CD4-positive, alpha-beta memory T cell (primary cell): ENCODE measurements at regions not wholly inside any gene's neighbourhood (a gene's known extent, or its start where the extent isn't known, plus 50 kb on each side); places are given as distances from the start of the nearest gene placed in this dataset.

Experiments
- CTCF ChIA-PET: fragments of 350-600 bp; sonication (Branson Sonifier 250); formaldehyde crosslinking; loops from one replicate; lab custom pipeline; 2021; ENCODE audit warnings: inconsistent platforms; ENCODE audit not compliant: partially characterized antibody; lab: Charles Lee
- POLR2A ChIA-PET: fragments of 350-600 bp; sonication (Branson Sonifier 250); formaldehyde crosslinking; loops from one replicate; lab custom pipeline; 2021; ENCODE audit not compliant: partially characterized antibody; lab: Charles Lee
- DNase-seq, 5 donors: peaks; one replicate each; pipeline versions ENCODE4 v3.0.0 to v3.0.0-alpha.2; 2020 to 2022; ENCODE audit warnings: mixed read lengths in 1 of 5
- H3K27ac ChIP-seq: one replicate; pipeline ENCODE4 v1.7.0; 2013; ENCODE audit warnings: low read depth, low read length
- H3K27me3 ChIP-seq: 2 replicates; pipeline ENCODE4 v1.7.0; 2013; ENCODE audit warnings: mild to moderate bottlenecking, low read length, moderate library complexity; ENCODE audit not compliant: insufficient read depth
- H3K36me3 ChIP-seq: 2 replicates; pipeline ENCODE4 v1.7.0; 2013; ENCODE audit warnings: mild to moderate bottlenecking, low read length, moderate library complexity; ENCODE audit not compliant: insufficient read depth
- H3K4me1 ChIP-seq: 2 replicates; pipeline ENCODE4 v1.7.0; 2013; ENCODE audit warnings: mild to moderate bottlenecking, low read length, moderate library complexity; ENCODE audit not compliant: insufficient read depth
- H3K4me3 ChIP-seq, 2 donors: one replicate each; pipeline ENCODE4 v1.7.0; 2013; ENCODE audit warnings: low read length in 2 of 2, mild to moderate bottlenecking in 1 of 2
- H3K9me3 ChIP-seq, 2 donors: one replicate each; pipeline ENCODE4 v1.7.0; 2013; ENCODE audit warnings: low read length in 2 of 2, control low read depth in 1 of 2; ENCODE audit not compliant: control insufficient read depth in 1 of 2
- H3K27ac Mint-ChIP-seq, 7 donors: one replicate each; pipeline ENCODE4 v1.8.0; 2020 to 2021; ENCODE audit warnings: mixed read lengths in 7 of 7, mild to moderate bottlenecking in 6 of 7, inconsistent platforms in 3 of 7, moderate library complexity in 3 of 7
- H3K27me3 Mint-ChIP-seq, 2 donors: one replicate each; pipeline ENCODE4 v1.8.0; 2020 to 2021; ENCODE audit warnings: mixed read lengths in 2 of 2
- H3K36me3 Mint-ChIP-seq, 2 donors: one replicate each; pipeline ENCODE4 v1.8.0; 2020 to 2021; ENCODE audit warnings: mixed read lengths in 2 of 2, inconsistent platforms in 1 of 2, mild to moderate bottlenecking in 1 of 2
- H3K4me1 Mint-ChIP-seq, 4 donors: one replicate each; pipeline ENCODE4 v1.8.0; 2020 to 2021; ENCODE audit warnings: mixed read lengths in 4 of 4, mild to moderate bottlenecking in 1 of 4
- H3K4me3 Mint-ChIP-seq, 8 donors: one replicate each; pipeline ENCODE4 v1.8.0; 2020 to 2021; ENCODE audit warnings: mixed read lengths in 8 of 8, mild to moderate bottlenecking in 7 of 8, moderate library complexity in 6 of 8, inconsistent platforms in 3 of 8
- H3K9me3 Mint-ChIP-seq, 8 donors: one replicate each; pipeline ENCODE4 v1.8.0; 2020 to 2021; ENCODE audit warnings: mixed read lengths in 8 of 8, mild to moderate bottlenecking in 5 of 8, inconsistent platforms in 3 of 8, moderate library complexity in 1 of 8
- intact Hi-C: fragments of 100-400 bp; cut with micrococcal nuclease; formaldehyde crosslinking; loops from one replicate; pipeline ENCODE4 v1.15.1; 2023

DNA sequence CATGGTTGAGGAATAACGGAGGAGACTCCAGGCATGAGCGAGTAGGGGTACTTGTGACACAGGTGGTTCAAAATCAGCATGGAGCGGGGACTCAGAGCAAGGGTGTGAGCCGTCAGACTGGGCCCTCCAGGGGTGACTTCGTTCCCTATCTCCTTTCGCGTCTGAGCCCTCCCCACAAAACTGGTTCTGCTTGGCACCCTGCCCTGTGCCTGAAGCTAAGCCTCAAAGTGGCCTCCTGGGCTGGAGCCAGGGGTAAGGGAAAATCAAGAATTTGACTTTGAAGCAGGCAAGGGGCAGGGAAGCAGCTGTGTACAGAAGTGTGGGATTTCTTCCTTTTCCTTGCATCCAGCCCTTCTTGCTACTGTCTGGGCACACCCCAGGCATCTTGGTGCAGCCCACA is 331.5 kb upstream of the AJAP1 start:
- H3K27ac ChIP-seq: no peak overlapping the region
- H3K27me3 ChIP-seq: no peaks in the 10 kb centered on the region
- H3K4me1 Mint-ChIP-seq: no peaks in the 10 kb centered on the region
- H3K27ac Mint-ChIP-seq: no peak overlapping the region
- no peaks in the 10 kb centered on the region for H3K4me1 ChIP-seq
- no peak overlapping the region for H3K4me3 ChIP-seq
- H3K27me3 Mint-ChIP-seq: peaks cover 2 to 4% of the 10 kb centered on the region in 2 donors
- intact Hi-C loops: no loop called here
- no peaks in the 10 kb centered on the region for H3K36me3 ChIP-seq
- peaks cover 0 to 9% (median under 1%) of the 10 kb centered on the region in 8 donors for H3K9me3 Mint-ChIP-seq
- DNase-seq: no peak
- ChIA-PET POLR2A (no interaction called here), CTCF (no interaction called here)
- no peak overlapping the region for H3K4me3 Mint-ChIP-seq
- H3K36me3 Mint-ChIP-seq: no peaks in the 10 kb centered on the region
- H3K9me3 ChIP-seq: no peaks in the 10 kb centered on the region

DNA sequence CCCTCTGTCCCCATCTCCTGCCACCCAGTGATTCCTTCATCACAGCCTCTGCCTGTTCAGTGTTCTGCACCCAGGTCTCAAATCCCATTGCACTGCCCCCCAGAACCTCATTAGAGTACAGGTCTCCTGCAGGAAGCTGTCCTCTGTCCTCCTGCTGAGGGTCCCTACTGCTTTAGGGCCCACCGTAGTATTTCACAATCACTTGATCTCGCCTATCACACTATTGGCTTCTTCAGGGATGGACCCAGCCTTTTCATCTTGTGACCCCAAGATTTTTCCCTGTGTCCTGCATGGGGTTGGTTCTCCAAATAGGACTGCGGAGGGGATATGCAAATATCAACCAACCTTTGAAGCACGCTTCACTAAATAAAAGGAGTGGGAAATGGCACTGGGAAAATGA is 331.1 kb upstream of the AJAP1 start:
- POLR2A ChIA-PET: no interaction called here
- Histone ChIP-seq H3K4me1 (no peaks in the 10 kb centered on the region), H3K9me3 (no peaks in the 10 kb centered on the region), H3K36me3 (no peaks in the 10 kb centered on the region), H3K27me3 (no peaks in the 10 kb centered on the region), H3K4me3 (no peak overlapping the region), H3K27ac (no peak overlapping the region)
- Mint-ChIP-seq H3K27ac (no peak overlapping the region), H3K36me3 (no peaks in the 10 kb centered on the region), H3K4me3 (no peak overlapping the region), H3K4me1 (no peaks in the 10 kb centered on the region), H3K27me3 (peaks cover 4 to 5% of the 10 kb centered on the region in 2 donors), H3K9me3 (peaks cover 0 to 9% (median under 1%) of the 10 kb centered on the region in 8 donors)
- CTCF ChIA-PET: no interaction called here
- intact Hi-C loops: no loop called here
- no peak for DNase-seq

DNA sequence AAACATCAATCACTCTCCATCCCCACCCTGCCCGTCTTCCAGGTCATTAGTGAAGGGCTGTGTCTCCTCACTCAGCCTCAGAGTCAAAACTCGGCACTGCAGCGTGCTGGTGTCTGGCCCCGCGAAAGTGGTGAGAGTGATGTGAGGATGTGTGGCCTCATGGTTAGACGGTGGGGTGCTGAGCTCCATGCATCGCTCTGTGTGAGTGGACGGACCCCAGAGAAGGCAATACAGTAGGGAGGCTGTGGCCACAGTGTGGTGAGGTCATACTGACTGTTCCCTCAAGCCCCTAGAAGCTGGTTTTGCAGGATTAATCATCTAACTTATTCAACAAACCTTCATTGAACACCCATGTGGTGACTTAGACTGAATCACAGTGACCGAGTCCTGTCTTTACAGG is 329.9 kb upstream of the AJAP1 start:
- ChIA-PET CTCF (no interaction called here), POLR2A (no interaction called here)
- peaks cover 5 to 6% of the 10 kb centered on the region in 2 donors for H3K27me3 Mint-ChIP-seq
- intact Hi-C loops: no loop called here
- H3K4me1 Mint-ChIP-seq: no peaks in the 10 kb centered on the region
- DNase-seq: no peak
- no peak overlapping the region for H3K27ac Mint-ChIP-seq
- no peaks in the 10 kb centered on the region for H3K36me3 Mint-ChIP-seq
- peaks cover 0 to 9% (median under 1%) of the 10 kb centered on the region in 8 donors for H3K9me3 Mint-ChIP-seq
- no peaks in the 10 kb centered on the region for H3K36me3 ChIP-seq
- H3K4me3 ChIP-seq: no peak overlapping the region
- H3K9me3 ChIP-seq: no peaks in the 10 kb centered on the region
- H3K4me1 ChIP-seq: no peaks in the 10 kb centered on the region
- H3K4me3 Mint-ChIP-seq: no peak overlapping the region
- H3K27me3 ChIP-seq: no peaks in the 10 kb centered on the region
- H3K27ac ChIP-seq: no peak overlapping the region

DNA sequence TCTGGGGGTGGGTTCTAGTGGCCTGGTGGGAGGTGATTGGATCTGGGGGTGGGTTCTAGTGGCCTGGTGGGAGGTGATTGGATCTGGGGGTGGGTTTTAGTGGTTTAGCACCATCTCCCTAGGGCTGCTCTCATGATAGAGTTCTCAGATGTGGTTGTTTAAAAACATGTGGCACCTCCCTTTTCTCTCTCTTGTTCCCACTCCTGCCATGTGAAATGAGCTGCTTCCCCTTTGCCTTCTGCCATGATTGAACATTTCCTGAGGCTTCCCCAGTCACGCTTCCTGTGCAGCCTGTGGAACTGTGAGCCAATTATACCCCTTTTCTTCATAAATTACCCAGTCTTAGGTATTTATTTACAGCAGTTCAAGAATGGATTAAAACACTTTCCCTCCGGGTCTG is 327.3 kb upstream of the AJAP1 start:
- Histone ChIP-seq H3K4me3 (no peak overlapping the region), H3K4me1 (no peaks in the 10 kb centered on the region), H3K27me3 (no peaks in the 10 kb centered on the region), H3K27ac (no peak overlapping the region), H3K36me3 (no peaks in the 10 kb centered on the region), H3K9me3 (no peaks in the 10 kb centered on the region)
- Mint-ChIP-seq H3K4me1 (no peaks in the 10 kb centered on the region), H3K27ac (no peak overlapping the region), H3K27me3 (peaks cover 6 to 8% of the 10 kb centered on the region in 2 donors), H3K36me3 (no peaks in the 10 kb centered on the region), H3K9me3 (no peaks in the 10 kb centered on the region), H3K4me3 (no peak overlapping the region)
- intact Hi-C loops: no loop called here
- ChIA-PET POLR2A (no interaction called here), CTCF (no interaction called here)
- no peak for DNase-seq

DNA sequence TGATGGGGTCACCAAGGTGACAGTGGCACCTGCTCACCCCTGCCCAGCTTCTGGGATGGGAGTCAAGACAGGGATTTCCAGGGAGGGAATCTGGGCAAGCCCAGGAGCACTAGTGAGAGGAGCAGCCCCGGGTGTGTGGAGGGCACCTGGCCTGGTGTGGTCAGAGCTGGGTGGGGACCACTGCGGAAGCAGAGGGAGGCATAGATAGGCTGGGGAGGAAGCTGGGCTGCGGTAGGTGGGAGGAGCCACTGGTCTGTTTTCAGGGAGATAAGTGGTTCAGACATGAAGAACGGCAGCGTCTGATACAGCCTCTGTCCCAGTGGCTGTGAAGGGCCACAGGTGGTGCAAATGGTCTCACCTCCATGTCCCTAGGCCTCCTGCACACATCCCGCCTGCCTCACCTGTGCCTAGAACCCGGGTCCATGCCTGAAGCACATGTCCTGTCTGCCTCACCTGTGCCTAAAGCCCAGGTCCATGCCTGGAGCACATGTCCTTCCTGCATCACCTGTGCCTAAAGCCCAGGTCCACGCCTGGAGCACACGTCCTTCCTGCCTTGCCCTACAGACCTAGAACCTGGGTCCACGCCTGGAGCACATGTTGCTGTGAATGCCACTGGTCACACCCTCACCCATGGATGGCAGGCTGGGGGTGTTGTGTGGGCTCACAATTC is 325.9 kb upstream of the AJAP1 start:
- intact Hi-C loops: no loop called here
- Histone ChIP-seq H3K4me3 (no peak overlapping the region), H3K27ac (no peak overlapping the region), H3K4me1 (no peaks in the 10 kb centered on the region), H3K27me3 (no peaks in the 10 kb centered on the region), H3K9me3 (no peaks in the 10 kb centered on the region), H3K36me3 (no peaks in the 10 kb centered on the region)
- H3K4me1 Mint-ChIP-seq: no peaks in the 10 kb centered on the region
- no peak for DNase-seq
- ChIA-PET CTCF (no interaction called here), POLR2A (no interaction called here)
- peaks cover 6 to 8% of the 10 kb centered on the region in 2 donors for H3K27me3 Mint-ChIP-seq
- no peaks in the 10 kb centered on the region for H3K36me3 Mint-ChIP-seq
- no peak overlapping the region for H3K27ac Mint-ChIP-seq
- H3K9me3 Mint-ChIP-seq: peaks cover 0 to 3% (median under 1%) of the 10 kb centered on the region in 8 donors
- H3K4me3 Mint-ChIP-seq: no peak overlapping the region

- Mint-ChIP-seq H3K4me1 (no peaks in the 10 kb centered on the region), H3K4me3 (no peak overlapping the region), H3K27me3 (peaks cover 6% of the 10 kb centered on the region in 2 donors), H3K36me3 (no peaks in the 10 kb centered on the region), H3K27ac (no peak overlapping the region), H3K9me3 (peaks cover 0 to 6% (median 3%) of the 10 kb centered on the region in 8 donors)
- H3K36me3 ChIP-seq: no peaks in the 10 kb centered on the region
- H3K27me3 ChIP-seq: no peaks in the 10 kb centered on the region
- CTCF ChIA-PET: no interaction called here
- POLR2A ChIA-PET: no interaction called here
- intact Hi-C loops: no loop called here
- DNase-seq: no peak
- no peaks in the 10 kb centered on the region for H3K9me3 ChIP-seq
- H3K4me1 ChIP-seq: no peaks in the 10 kb centered on the region
- H3K4me3 ChIP-seq: no peak overlapping the region
- H3K27ac ChIP-seq: no peak overlapping the region
These were observed 323.3 kb upstream of the AJAP1 start for GRCh38 chr1:4330805-4331766.

DNA sequence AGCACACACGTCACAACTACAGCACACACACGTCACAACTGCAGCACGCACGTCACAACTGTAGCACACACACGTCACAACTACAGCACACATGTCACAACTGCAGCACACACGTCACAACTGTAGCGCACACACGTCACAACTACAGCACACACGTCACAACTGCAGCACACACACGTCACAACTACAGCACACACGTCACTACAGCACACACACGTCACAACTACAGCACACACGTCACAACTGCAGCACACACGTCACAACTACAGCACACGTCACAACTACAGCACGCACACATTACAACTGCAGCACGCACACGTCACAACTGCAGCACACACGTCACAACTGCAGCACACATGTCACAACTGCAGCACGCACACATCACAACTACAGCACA is 322.6 kb upstream of the AJAP1 start:
- no peaks in the 10 kb centered on the region for H3K36me3 ChIP-seq
- no peak for DNase-seq
- Mint-ChIP-seq H3K4me1 (peaks cover 0 to 2% (median 0%) of the 10 kb centered on the region in 4 donors), H3K27me3 (peaks cover 4 to 6% of the 10 kb centered on the region in 2 donors), H3K27ac (no peak overlapping the region), H3K36me3 (no peaks in the 10 kb centered on the region), H3K9me3 (peaks cover 0 to 8% (median 5%) of the 10 kb centered on the region in 8 donors), H3K4me3 (no peak overlapping the region)
- POLR2A ChIA-PET: no interaction called here
- no peaks in the 10 kb centered on the region for H3K4me1 ChIP-seq
- intact Hi-C loops: no loop called here
- H3K27ac ChIP-seq: no peak overlapping the region
- CTCF ChIA-PET: no interaction called here
- no peaks in the 10 kb centered on the region for H3K27me3 ChIP-seq
- no peaks in the 10 kb centered on the region for H3K9me3 ChIP-seq
- H3K4me3 ChIP-seq: no peak overlapping the region
